NCI-H2029 treated with DMSO at 0.1 percent for 48 hours (cell line): ENCODE measurements at regions not wholly inside any gene's neighbourhood (a gene's known extent, or its start where the extent isn't known, plus 50 kb on each side); places are given as distances from the start of the nearest gene placed in this dataset.

Source experiments
- DNase-seq: peaks from one replicate; lab custom pipeline; 2025; lab: John Stamatoyannopoulos, UW

GRCh38 chr6:22883061-22883717 lies 313.8 kb downstream of the HDGFL1 start:
- no peak for DNase-seq

- no peak for DNase-seq
These were observed 315.1 kb downstream of the HDGFL1 start for GRCh38 chr6:22884456-22884855.

GRCh38 chr6:22886650-22887581 lies 317.6 kb downstream of the HDGFL1 start:
- no peak for DNase-seq

- peak; percentile 91 for DNase-seq
These were observed 318.9 kb downstream of the HDGFL1 start for GRCh38 chr6:22888163-22888752.

GRCh38 chr6:22891934-22892333 lies 322.6 kb downstream of the HDGFL1 start:
- no peak for DNase-seq

GRCh38 chr6:22892452-22892851 lies 323.1 kb downstream of the HDGFL1 start:
- no peak for DNase-seq

GRCh38 chr6:22896696-22897095 lies 327.3 kb downstream of the HDGFL1 start:
- DNase-seq: no peak

- DNase-seq: no peak
These were observed 330.1 kb downstream of the HDGFL1 start for GRCh38 chr6:22899426-22899825.

- no peak for DNase-seq
These were observed 334.5 kb downstream of the HDGFL1 start for GRCh38 chr6:22903826-22904225.

GRCh38 chr6:22904431-22904830 lies 335.1 kb downstream of the HDGFL1 start:
- peak; percentile 34 for DNase-seq

GRCh38 chr6:22906091-22906549 lies 336.8 kb downstream of the HDGFL1 start:
- DNase-seq: no peak

- no peak for DNase-seq
These were observed 337.7 kb downstream of the HDGFL1 start for GRCh38 chr6:22907085-22907484.

- DNase-seq: no peak
These were observed 341.0 kb downstream of the HDGFL1 start for GRCh38 chr6:22910370-22910769.

GRCh38 chr6:22913612-22914011 lies 344.2 kb downstream of the HDGFL1 start:
- no peak for DNase-seq

- DNase-seq: no peak
These were observed 348.0 kb downstream of the HDGFL1 start for GRCh38 chr6:22917344-22917743.

- DNase-seq: no peak
These were observed 352.5 kb downstream of the HDGFL1 start for GRCh38 chr6:22921828-22922227.

GRCh38 chr6:22925304-22925835 lies 356.0 kb downstream of the HDGFL1 start:
- DNase-seq: no peak

- no peak for DNase-seq
These were observed 356.8 kb downstream of the HDGFL1 start for GRCh38 chr6:22925920-22926789.

GRCh38 chr6:22926790-22927354 lies 357.5 kb downstream of the HDGFL1 start:
- no peak for DNase-seq

GRCh38 chr6:22928775-22929174 lies 359.4 kb downstream of the HDGFL1 start:
- no peak for DNase-seq

GRCh38 chr6:22929311-22929985 lies 360.1 kb downstream of the HDGFL1 start:
- DNase-seq: no peak
